ENCODE measurements at regions not wholly inside any gene's neighbourhood (a gene's known extent, or its start where the extent isn't known, plus 50 kb on each side); places are given as distances from the start of the nearest gene placed in this dataset.
A peak's percentile ranks its signal among the peaks of the same experiment; 100 is the strongest.

- no peaks in the 10 kb centered on the region for H3K9me3 Mint-ChIP-seq
- TF ChIP-seq CTCF (conservative IDR thresholded peaks at IDR 0.05), result no peak
- no peak overlapping the region for H3K27ac Mint-ChIP-seq
- peaks cover 12% of the 10 kb centered on the region for H3K36me3 Mint-ChIP-seq
- H3K4me1 Mint-ChIP-seq (ENCODE audit: unreplicated experiment), result peaks cover 7% of the 10 kb centered on the region
- no peak overlapping the region for H3K4me3 Mint-ChIP-seq
- no peaks in the 10 kb centered on the region for H3K27me3 Mint-ChIP-seq
- DNase-seq (ENCODE audit: extremely low spot score, unreplicated experiment), result no peak
Observed at GRCh38 chr13:74017301-74018061, 116.7 kb downstream of the KLF12 start.

- H3K4me3 Mint-ChIP-seq, result no peak overlapping the region
Observed at GRCh38 chr13:74015137-74015536, 119.1 kb downstream of the KLF12 start.

DNA sequence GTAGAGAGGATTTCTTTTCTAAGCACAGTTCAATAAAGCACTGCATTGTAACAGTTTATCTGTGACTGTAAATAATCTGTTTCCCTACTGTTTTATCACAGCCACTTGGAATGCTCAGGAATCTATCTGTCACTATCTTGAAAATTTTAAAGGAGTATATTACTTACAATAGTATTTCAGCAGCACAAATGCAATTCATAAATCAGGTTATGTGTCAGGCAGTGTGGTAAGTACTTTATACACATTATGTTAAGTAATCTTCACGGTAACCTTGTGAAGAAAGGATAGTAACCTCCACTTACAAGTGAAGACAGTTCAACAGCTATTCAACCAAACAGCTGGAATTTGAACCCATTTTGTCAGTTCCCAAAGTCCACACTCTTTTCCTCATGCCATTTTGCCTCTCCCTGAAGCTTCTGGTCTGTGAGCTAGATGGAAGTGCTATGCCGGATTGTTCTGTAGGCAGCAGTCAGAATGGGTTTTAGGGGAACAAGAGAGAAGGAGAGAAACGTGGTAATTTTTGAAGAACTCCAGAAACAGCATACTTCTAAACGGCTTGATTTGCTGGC, 125.0 kb downstream of the KLF12 start:
- Mint-ChIP-seq H3K27ac (peak overlapping the region; percentile 37), H3K4me3 (no peak overlapping the region), H3K4me1 (ENCODE audit: unreplicated experiment) (peaks cover 11% of the 10 kb centered on the region), H3K9me3 (peaks cover 3% of the 10 kb centered on the region), H3K27me3 (no peaks in the 10 kb centered on the region), H3K36me3 (peaks cover 11% of the 10 kb centered on the region)
- no peak for DNase-seq (ENCODE audit: extremely low spot score, unreplicated experiment)
- no peak for TF ChIP-seq CTCF (conservative IDR thresholded peaks at IDR 0.05)

More at GRCh38 chr13:74015137-74015536, 119.1 kb downstream of the KLF12 start:
- Mint-ChIP-seq H3K27ac (no peak overlapping the region), H3K9me3 (no peaks in the 10 kb centered on the region), H3K4me1 (ENCODE audit: unreplicated experiment) (peaks cover 7% of the 10 kb centered on the region), H3K27me3 (no peaks in the 10 kb centered on the region), H3K36me3 (peaks cover under 1% of the 10 kb centered on the region)
- TF ChIP-seq CTCF (conservative IDR thresholded peaks at IDR 0.05), result peak; percentile 62
- no peak for DNase-seq (ENCODE audit: extremely low spot score, unreplicated experiment)

DNA sequence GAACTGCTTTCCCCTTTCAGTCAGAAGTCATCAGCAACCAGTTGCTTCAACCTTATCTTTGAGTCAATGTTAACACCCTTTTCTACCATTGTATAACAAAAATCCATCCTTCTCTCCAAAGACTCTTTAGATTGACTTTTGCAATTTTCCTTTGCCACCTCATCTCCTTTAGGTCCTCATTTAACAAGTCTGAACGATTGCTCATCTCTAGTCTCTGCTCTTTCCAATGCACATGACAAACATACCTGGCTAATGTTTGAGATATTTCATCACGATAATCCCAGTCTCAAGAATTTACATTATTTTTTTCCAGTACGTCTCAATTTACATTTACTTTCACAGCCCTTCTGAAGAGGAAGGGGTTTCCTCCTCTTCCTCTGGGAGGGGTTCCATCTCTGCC, 127.5 kb downstream of the KLF12 start:
- DNase-seq (ENCODE audit: extremely low spot score, unreplicated experiment), result no peak
- Mint-ChIP-seq H3K9me3 (peaks cover 3% of the 10 kb centered on the region), H3K4me1 (ENCODE audit: unreplicated experiment) (peaks cover 11% of the 10 kb centered on the region), H3K36me3 (peaks cover 11% of the 10 kb centered on the region), H3K4me3 (no peak overlapping the region), H3K27me3 (no peaks in the 10 kb centered on the region), H3K27ac (no peak overlapping the region)
- no peak for TF ChIP-seq CTCF (conservative IDR thresholded peaks at IDR 0.05)

GRCh38 chr13:74005320-74006157, 128.7 kb downstream of the KLF12 start:
- Mint-ChIP-seq H3K4me1 (ENCODE audit: unreplicated experiment) (peaks cover 11% of the 10 kb centered on the region), H3K36me3 (peaks cover 11% of the 10 kb centered on the region)

More at GRCh38 chr13:74005320-74006157, 128.7 kb downstream of the KLF12 start:
- Mint-ChIP-seq H3K27ac (no peak overlapping the region), H3K4me3 (no peak overlapping the region), H3K27me3 (no peaks in the 10 kb centered on the region), H3K9me3 (peaks cover 3% of the 10 kb centered on the region)
- no peak for TF ChIP-seq CTCF (conservative IDR thresholded peaks at IDR 0.05)
- no peak for DNase-seq (ENCODE audit: extremely low spot score, unreplicated experiment)

Measured in type B pancreatic cell (in vitro differentiated cells).